GM19328 (cell line): ENCODE measurements at regions not wholly inside any gene's neighbourhood (a gene's known extent, or its start where the extent isn't known, plus 50 kb on each side); places are given as distances from the start of the nearest gene placed in this dataset.

Source experiments
- ATAC-seq: cut with Tn5 transposase; IDR thresholded peaks from one replicate; pipeline ENCODE4 v1.9.1; 2021; ENCODE audit warnings: mild to moderate bottlenecking, moderate library complexity; ENCODE audit not compliant: unreplicated experiment

DNA sequence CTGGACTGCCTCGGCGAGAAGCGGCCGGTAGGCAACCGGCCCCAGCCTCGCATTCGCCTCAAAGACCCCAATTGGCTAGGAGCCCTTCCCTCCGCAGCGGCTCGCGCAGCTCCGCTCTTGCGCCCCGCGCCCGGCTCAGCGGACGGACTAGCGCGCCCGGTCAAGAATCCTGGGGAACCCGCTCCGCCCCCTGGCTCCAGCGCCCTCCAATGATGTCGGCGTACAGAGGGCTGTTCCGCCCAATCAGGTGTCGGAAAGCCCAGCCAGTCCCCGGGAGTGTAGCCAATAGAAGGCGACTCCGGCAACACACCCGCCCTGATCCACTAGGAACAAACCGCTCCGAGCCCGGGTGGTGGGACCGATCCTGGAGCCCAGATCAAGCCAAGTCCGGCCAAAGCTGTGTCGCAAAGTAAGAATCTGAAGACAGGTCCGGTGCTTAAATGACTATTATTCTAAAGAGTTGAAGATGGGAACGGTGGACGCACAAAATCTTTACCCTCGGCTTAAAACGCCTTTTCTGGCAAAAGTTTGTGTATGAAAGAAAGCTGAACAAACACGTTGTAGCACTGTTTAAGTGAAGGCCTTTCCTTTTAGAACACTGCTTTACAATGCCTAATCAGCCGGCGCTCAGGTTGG, 132.2 kb downstream of the OGFRL1 start:
- peak; percentile 85 for ATAC-seq

DNA sequence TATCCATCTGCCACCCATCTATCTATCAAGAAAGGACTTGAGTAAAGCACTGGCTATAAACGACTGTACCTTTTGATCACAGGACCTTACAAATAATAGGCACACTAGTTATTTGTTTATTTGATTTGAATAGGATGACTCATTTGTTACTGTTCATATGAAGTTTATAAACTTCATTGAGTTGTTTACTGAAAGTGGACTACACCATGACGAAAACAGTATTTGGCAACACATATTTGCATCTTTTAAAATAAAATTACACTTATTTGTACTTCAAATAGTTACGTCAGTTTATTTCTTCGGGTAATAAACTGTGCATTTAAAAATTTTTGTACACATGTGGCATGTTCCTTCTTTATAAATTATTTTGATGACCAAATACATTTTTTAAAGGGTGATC, 133.0 kb downstream of the OGFRL1 start:
- no peak for ATAC-seq

DNA sequence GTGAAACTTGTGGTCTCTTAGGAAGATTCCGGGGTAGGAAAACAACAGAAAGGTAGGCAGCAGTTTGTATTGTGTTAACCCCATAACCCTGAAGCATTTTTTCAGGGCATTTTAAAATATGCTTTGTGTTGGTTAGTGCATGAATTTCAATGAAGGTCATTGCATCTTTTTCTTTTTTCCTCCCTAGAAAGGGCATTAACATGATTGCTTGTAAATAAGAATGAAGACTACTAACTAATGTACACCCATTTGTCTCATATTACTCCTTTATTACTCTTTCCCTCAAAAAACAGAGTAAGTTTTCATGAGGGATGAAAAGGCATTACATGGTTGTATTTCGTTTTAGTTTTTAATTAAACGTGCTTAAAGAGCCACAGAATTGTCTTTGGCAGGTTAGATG, 141.4 kb downstream of the OGFRL1 start:
- no peak for ATAC-seq

DNA sequence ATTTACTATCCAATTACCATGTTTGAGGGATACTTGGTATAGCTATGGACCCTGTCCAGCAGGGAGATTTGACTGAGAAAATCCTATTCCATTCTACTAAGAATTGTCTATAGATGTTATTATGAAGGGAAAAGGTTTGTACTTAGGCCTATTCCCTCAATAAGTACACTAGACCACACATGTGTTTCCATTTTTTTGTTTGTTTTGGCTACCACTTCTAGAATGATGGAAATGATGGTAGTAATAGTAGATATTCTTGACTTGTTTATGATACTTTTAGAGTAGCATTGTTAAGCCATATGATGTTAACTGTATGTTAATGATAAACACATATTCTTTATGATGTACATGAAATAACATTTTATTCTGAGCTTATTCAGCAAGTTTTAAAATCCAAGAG, 144.8 kb downstream of the OGFRL1 start:
- no peak for ATAC-seq

DNA sequence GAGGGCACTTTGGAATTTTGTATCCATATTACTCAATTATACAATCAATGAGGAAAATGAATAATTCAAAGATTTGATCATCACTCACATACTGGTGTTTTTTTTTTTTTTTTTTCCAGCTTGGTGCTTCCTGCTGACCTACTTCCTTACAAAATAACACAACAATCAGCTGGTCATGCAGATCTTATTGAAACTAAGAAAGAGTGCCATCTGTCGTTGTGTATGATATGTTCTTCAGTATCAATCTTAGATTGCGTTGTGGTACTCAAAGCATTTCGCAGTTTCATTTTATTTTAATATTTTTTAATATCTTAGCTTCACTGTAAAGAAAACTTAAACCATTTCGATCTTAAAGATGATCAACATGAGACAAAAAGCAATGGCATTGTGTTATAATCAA, 155.6 kb downstream of the OGFRL1 start:
- no peak for ATAC-seq

DNA sequence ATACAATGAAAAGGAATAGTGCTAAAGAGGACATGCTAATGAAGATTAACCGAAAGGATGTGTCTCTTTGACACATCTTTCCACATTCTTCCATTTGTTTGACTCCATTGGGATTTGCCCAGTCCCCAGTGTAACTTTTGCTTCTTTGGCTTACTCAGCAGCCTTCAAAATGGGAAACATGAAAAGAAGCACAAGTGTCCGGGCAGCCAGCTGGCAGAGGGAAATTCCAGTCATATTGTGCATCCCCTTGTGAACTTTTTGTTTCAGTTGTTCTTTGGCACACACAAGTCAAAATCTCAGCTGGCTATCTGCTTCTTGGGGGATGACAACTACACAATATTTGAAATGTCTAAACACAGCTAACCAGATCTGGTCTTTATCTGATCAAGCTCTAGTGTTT, 157.4 kb downstream of the OGFRL1 start:
- no peak for ATAC-seq

DNA sequence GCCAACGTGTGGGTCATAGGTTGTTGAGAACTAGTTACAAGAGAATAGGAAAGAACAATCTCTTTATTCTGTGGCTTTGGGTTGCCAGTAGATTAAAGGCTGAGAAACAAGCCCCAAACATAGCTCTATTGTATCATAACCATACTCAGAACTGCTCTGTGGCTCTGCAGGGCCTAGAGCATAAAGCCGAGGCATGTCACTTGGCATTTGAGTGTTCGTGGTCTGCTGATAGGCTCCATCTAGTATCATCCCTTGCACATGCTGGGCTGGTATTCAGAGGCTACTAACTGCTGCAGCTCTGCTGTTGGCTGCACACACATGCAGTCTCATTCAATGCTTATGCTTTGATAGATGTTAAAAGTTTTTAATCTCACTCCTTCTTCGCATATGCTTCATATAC, 157.9 kb downstream of the OGFRL1 start:
- no peak for ATAC-seq

DNA sequence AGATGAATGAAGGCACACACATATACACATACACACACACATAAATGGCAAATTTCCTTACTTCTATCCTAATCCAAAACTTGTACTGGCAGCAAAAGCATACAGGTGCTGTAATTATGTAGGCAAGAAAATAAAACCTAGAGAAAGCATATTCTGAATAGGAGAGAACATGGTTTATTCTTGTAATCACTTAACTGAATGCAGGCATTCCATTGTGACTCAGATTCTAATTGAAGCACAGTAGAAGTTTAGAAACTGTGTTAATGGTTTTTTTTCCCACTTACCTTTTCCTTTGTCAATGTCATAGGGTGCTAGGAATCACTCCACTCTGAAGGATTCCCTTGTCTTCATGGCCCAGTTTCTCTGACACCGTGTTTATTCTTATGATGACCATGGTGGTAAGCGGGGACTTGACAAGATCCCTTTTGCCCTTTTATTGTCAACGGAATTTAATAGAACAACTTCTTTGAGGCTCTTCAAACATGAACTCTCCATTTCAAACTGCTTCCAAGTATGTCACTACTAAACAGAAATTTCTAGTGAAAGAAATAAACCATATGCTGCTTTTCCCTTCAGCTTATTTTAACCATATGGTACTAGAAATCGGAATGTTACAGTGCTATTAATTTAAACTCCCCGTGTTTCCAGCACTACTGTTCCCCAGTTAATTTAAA, 164.2 kb downstream of the OGFRL1 start:
- no peak for ATAC-seq

DNA sequence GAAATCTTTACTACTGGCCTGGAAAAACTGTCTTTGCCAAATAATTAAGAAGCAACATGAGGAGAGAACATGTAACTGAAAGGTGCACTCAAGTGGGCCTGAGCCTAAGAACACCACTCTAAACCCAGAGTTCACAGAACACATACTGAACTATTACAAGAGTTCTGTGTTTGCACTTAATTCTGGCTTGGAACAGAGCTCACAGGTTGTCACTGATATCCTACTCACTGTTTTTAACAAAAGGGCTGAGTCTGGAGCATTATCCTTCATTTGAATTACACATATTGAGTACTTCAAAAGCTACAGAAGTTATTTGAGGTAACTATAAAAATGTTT, 164.7 kb downstream of the OGFRL1 start:
- ATAC-seq: no peak

DNA sequence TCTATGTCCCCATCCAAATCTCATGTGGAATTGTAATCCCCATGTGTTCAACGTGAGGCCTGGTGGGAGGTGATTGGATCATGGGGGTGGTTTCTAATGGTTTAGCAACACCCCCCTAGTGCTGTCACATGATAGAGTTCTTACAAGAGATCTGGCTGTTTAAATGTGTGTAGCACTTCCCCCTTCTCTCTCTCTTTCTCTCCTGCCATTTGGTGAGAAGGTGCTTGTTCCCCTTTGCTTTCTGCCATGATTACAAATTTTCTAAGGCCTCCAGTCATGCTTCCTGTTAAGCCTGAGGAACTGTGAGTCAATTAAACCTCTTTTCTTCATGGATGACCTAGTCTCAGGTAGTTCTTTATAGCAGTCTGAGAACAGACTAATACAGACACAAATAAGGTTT, 165.4 kb downstream of the OGFRL1 start:
- ATAC-seq: no peak

DNA sequence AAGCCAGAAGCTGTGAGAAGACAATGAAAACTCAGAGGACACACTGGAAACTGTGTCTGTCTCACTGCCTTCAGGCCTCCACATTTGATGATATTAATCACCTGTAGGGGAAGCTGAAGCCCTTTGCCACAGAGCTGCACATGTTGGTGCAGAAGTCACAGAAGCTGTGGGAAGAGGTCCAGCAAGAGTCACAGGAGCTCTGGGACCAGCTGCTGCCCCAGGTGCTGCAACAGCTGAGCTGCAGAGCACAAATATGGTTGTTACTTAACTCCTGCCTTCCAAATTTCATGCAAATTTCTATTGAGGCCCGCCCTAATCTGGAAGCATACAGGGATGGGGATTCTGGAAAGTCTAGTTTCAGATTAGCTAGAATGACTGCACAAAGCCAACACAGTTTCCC, 169.3 kb downstream of the OGFRL1 start:
- no peak for ATAC-seq

DNA sequence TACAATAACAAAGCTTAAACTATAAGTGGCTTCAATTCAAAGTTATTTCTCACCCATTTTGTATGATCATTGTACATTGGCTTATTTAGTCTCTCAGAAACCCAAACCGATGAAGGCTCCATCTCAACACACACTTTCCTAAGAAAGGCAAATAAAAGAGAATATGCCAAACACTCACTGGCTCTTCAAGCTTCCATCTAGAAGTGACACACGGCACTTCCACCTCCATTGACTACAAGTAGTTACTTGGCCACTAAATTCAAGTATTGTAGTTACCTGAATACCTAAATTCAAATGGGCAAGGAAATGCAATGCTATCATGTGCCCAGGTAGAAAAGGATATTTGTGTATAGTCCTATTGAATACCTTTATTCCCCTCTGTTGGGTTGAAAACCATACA, 170.6 kb downstream of the OGFRL1 start:
- no peak for ATAC-seq

DNA sequence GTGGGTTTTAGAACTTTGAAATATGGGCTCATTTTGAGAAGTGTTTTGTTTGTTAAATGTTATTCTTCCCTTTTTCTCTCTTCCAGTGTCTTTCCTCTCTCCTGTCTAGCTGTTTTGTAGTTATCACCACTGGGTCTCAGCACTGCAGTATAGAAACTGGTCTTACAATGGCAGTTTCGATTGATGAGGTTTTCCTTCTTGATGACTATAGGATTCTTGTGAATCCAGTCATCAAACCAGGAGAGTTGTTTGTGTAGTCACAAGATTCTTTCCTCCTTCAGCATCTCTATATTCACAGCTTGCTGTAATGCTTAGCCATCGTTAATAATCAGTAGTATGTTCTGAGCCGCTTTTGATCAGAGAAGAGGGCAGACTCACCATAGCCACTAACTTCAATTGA, 172.3 kb downstream of the OGFRL1 start:
- ATAC-seq: no peak

DNA sequence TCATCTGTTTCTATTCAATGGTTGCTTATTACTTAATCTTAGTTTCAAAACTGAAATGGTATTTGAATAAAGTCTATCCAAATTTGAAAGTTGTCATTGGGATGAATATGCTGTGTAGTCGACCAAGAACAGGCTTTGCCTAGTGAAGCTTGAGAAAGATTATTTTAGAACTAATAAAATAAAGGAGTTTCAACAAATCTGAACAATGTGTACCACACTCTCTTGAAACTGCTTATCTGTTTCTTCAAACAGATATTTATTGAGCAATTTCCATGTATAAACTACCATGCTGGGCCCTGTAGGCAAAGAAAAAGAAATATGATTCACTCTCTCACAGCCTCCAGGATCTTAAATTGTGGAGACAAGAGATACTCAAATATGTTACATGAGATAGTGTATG, 174.4 kb downstream of the OGFRL1 start:
- ATAC-seq: no peak

DNA sequence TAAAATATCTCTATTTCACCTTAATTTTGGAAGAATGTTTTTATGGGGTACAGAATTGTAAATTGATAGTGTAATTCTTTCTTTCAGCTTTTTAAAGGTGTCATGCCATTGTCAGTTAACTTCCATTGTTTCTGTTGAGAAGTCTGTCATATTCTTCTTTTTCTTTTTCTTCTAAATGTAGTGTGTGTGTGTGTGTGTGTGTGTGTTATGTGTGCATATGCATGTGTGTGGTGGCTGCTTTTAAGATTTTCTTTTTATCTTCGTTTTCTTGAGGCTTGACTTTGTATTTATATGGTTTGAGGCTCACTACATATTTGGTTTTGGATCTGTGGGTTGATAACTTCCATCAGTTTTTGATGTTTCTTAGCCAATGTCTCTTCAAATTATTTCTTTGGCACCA, 176.5 kb downstream of the OGFRL1 start:
- ATAC-seq: no peak

DNA sequence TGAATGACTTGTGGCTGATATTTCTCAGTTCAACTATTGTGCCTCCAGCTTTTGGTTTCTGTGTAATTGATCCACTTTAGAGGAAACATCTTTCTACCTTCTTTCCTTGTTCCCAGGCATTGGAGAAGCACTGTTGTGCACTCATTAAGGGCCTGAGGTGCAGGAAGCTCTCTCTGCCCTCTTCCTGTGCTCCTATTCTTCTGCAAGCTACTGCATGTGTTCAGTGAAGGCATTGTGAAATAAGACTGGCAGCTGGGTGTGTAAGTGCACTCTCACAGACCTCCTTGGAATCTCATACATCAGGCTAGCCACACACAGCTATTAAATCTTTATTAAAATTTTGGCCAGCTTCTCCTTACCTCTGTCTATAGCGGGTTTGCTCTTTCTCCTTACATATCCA, 177.8 kb downstream of the OGFRL1 start:
- no peak for ATAC-seq

DNA sequence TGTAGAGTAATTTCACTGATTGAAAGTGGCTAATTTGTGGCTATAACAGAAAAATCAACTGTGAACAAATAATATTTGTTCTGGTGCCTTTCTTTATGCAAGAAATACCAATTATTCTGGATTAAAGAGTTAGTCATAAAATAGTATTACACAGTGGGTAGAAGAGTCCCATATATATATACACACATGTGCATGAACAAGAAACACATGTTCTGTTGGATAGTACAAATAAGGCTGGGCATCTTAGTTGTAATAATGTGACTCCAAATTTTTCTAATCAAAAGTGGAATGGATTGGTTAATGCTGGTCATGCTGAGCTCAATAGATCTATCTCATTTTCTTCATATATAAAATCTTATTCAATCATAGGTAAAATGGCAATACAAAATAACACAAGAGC, 179.4 kb downstream of the OGFRL1 start:
- ATAC-seq: no peak

DNA sequence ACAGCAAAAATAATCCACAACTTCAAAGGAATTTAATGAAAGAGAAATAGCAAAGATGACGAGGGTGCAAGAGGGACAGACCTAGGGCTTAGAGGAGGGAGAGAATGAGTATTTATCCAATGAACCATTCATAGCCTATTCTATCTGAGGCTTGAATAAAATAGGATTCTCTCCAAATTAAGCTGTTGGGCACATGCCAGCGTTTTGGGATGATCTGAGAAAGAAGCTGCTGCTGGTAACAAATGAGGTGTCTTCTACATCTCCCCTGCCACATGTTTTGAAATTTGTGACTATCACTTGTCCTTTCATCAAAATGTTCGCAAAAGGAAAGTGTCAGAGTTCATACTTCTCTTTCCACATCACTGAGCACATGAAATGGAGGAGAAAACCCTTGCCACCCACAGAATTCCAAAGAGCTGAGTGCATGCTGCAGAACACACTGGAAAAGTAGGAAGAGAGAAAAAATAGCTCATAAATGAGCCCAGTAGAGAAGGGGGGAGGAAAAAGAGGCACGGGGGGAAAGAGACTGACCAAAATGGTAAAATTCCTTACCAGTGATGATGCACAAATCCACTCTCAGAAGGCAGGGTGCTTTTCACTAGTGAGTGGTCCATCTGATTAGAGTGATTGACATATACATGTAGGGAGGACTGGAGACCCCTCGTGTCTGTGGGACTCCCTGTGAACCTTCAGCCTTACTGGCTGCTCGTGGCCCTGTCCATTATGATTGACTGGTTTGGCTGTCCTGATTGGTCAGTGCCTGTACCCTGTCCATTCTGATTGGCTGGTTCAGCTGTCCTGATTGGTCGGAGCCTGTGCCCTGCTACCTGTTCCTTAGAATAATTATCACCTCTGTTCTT, 180.5 kb downstream of the OGFRL1 start:
- ATAC-seq: no peak

DNA sequence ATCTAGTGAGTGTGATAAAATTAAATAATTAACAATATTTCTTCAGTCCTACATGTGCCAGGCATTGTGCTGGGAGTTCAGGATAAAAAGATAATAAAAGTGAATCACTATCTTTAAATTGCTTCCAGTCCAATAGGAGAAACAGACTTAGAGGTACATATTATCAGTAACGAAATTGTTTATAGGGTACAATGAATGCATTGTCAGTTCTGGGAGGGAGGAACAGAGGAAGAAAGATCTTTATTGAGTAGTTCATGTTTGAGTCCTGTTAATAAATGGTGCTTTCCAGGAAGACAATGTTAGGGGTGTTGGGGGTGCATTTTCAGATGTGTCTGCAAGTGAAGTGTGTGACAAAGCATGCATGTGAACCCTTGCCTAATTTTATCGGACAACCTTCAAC, 183.1 kb downstream of the OGFRL1 start:
- no peak for ATAC-seq

DNA sequence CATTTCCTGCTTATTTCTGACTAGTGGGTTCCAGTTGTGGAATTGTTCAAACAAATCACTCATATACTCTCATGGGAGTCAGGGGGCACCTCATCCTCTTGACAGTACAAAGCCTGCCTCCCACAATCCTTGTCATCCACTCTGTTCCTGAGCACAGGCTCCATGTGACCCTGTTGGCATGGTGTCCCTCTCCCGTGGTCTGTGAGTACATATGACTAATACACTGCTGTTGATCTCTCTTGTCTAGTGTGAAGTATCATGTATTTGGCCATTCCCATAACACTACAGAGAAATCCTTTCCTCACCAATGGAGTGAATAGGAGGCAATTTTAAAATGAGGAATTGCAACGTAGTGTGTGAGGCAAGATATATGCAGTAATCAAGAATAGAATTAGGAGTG, 185.3 kb downstream of the OGFRL1 start:
- no peak for ATAC-seq

DNA sequence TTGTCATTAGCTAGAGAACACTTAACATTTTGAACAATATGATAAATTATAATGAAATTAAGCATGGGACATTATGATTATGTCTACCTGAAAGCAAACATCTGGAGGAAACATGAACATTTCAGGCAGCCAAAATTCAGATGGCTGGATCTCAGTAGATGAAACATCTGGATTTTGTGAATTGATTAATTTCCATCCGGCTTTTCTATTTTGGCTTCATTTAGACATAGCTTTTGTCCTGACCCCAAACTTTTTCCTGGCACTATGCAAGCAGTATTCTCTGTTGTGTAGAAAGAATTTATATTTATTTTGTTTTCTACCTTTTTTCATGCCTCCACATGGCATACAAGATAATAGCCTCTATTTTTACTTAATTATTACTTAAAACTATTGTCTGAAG, 186.3 kb downstream of the OGFRL1 start:
- no peak for ATAC-seq

DNA sequence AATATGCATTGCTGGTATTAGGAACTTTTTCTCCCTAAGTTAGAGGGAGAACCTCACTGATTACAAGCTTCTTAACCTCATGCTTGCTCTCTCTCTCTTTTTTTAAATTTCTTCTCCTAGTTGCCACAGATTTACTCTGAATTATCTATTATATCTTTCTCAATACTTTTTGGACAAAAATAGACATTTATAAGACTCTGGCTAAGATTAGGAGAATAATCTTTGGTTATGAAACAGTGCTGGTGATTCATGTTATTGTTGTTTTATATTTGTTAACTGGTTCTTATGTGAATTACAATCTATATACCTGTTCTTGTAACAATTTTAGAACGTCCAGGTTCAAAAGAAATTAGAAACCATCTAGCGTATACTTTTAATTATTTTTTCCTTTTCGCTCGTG, 187.8 kb downstream of the OGFRL1 start:
- no peak for ATAC-seq
